ENCODE measurements at regions not wholly inside any gene's neighbourhood (a gene's known extent, or its start where the extent isn't known, plus 50 kb on each side); places are given as distances from the start of the nearest gene placed in this dataset.

GRCh38 chr5:145307866-145308382 lies 527.2 kb downstream of the PRELID2 start:
- TF ChIP-seq CTCF (IDR thresholded peaks at IDR 0.05; ENCODE audit: low read depth, low read length), result no peak
- no peak overlapping the region for H3K4me3 ChIP-seq (ENCODE audit: low read depth, low read length)
- no peak for DNase-seq (ENCODE audit: low read depth, low spot score)
- in situ Hi-C loops (cut with HindIII; ENCODE audit: low sequenced_read_pairs), result no loop called here

- no peak overlapping the region for H3K4me3 ChIP-seq (ENCODE audit: low read depth, low read length)
- no peak for DNase-seq (ENCODE audit: low read depth, low spot score)
- TF ChIP-seq CTCF (IDR thresholded peaks at IDR 0.05; ENCODE audit: low read depth, low read length), result no peak
- in situ Hi-C loops (cut with HindIII; ENCODE audit: low sequenced_read_pairs), result no loop called here
These were observed 539.8 kb downstream of the PRELID2 start for GRCh38 chr5:145295236-145295835.

DNA sequence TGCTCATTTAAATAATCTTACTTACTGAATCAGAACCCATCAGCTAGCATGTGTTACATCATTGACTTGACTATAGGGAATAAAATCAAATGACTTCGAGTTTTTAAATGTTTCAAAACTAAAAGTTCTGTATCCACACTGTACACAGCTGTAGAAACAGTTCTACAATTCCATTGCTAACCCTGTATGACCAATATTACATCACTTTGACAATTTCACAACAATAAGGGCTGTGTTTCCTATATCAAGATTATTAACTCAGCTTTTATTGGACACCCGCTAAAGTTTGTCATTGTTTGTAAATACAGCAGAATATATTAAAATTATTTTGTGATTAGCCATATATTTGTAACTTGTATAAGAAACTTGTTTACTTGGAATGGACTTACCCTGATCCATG lies 540.8 kb downstream of the PRELID2 start:
- DNase-seq (ENCODE audit: low read depth, low spot score), result no peak
- no peak overlapping the region for H3K4me3 ChIP-seq (ENCODE audit: low read depth, low read length)
- TF ChIP-seq CTCF (IDR thresholded peaks at IDR 0.05; ENCODE audit: low read depth, low read length), result no peak
- in situ Hi-C loops (cut with HindIII; ENCODE audit: low sequenced_read_pairs), result no loop called here

- TF ChIP-seq CTCF (IDR thresholded peaks at IDR 0.05; ENCODE audit: low read depth, low read length), result no peak
- in situ Hi-C loops (cut with HindIII; ENCODE audit: low sequenced_read_pairs), result no loop called here
- no peak for DNase-seq (ENCODE audit: low read depth, low spot score)
- H3K4me3 ChIP-seq (ENCODE audit: low read depth, low read length), result no peak overlapping the region
These were observed 541.4 kb downstream of the PRELID2 start for GRCh38 chr5:145293716-145294115.

DNA sequence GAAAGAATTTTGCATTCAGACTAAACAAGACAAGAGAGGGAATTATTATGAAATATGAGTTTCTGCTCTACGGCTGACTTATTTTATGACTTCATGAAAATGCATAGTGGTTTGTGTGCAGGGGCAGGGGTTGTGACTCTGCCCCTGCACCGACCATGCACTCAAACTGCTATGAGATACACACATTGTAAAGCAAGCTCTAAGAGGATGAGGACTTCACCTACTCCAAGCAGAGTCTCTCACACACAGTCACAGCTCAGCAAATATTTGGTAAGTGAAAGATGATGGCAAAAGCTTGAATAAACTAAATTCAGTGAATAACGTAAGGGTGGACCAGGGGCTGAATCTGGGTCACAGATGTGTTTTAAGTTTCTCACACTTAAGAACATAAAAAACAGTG lies 542.9 kb downstream of the PRELID2 start:
- DNase-seq (ENCODE audit: low read depth, low spot score), result no peak
- H3K4me3 ChIP-seq (ENCODE audit: low read depth, low read length), result no peak overlapping the region
- in situ Hi-C loops (cut with HindIII; ENCODE audit: low sequenced_read_pairs), result no loop called here
- no peak for TF ChIP-seq CTCF (IDR thresholded peaks at IDR 0.05; ENCODE audit: low read depth, low read length)

DNA sequence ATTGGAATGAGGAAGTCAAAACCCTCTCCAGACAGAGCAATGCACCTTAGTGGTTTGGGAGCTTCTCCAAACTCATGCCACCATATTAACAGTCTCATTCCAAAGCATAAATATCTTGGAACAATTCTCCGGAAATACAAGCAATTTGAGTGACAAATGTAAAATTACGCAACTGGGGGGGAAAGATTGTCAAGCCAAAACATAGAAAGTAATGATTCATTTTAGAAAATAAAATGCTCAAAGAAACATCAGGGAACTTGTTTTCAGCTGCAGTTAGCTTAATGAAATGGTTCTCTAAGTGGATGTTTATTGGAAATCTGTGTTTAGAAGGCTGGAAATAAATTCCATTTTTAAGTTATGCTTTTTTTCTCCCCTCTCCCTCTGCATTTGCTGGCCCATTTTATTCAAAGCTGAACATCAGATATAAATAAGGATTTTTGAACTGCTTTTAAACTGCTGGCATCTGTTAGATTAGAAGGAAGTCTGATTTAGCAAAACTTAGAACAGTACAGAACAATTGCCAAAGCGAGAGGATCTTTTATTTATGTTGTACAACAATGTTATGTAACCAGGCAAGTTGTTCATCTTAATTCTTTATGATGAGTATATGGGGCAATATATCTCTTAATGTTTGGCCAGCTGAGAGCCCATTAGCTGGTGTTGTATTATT lies 551.9 kb downstream of the PRELID2 start:
- in situ Hi-C loops (cut with HindIII; ENCODE audit: low sequenced_read_pairs), result no loop called here
- TF ChIP-seq CTCF (IDR thresholded peaks at IDR 0.05; ENCODE audit: low read depth, low read length), result no peak
- DNase-seq (ENCODE audit: low read depth, low spot score), result no peak
- H3K4me3 ChIP-seq (ENCODE audit: low read depth, low read length), result no peak overlapping the region
